Testis (tissue), 2 donors: ENCODE measurements at regions not wholly inside any gene's neighbourhood (a gene's known extent, or its start where the extent isn't known, plus 50 kb on each side); places are given as distances from the start of the nearest gene placed in this dataset.

Source experiments
- DNase-seq: peaks from one replicate; pipeline ENCODE4 v3.0.0-alpha.2; 2019
- H3K27ac ChIP-seq, 2 donors: fragments of 200-600 bp; sonication (generic); one replicate each; pipeline ENCODE4 v1.5.1; 2019
- H3K27me3 ChIP-seq: fragments of 200-600 bp; sonication (generic); one replicate; pipeline ENCODE4 v1.5.1; 2019
- H3K36me3 ChIP-seq: fragments of 200-600 bp; sonication (generic); one replicate; pipeline ENCODE4 v1.5.1; 2017; ENCODE audit warnings: low read depth; ENCODE audit errors: missing control alignments
- H3K4me1 ChIP-seq: fragments of 200-600 bp; sonication (generic); one replicate; pipeline ENCODE4 v1.5.1; 2019
- H3K4me3 ChIP-seq, 2 donors: fragments of 200-600 bp; sonication (generic); one replicate each; pipeline ENCODE4 v1.5.1; 2017 to 2019
- H3K9me3 ChIP-seq: fragments of 200-600 bp; sonication (generic); one replicate; pipeline ENCODE4 v1.5.1; 2017
- CTCF ChIP-seq, 3 experiments: fragments of 450-650 bp in 2 of 3; fragments of 200-600 bp in 1 of 3; sonication (generic) in 1 of 3; IDR thresholded peaks; one replicate each; pipeline ENCODE4 v1.5.1; 2016 to 2019; ENCODE audit warnings: antibody characterized with exemption in 3 of 3, mild to moderate bottlenecking in 2 of 3, moderate library complexity in 1 of 3
- POLR2A ChIP-seq: fragments of 450-650 bp; IDR thresholded peaks from one replicate; pipeline ENCODE4 v1.6.1; 2017; ENCODE audit warnings: antibody characterized with exemption, mild to moderate bottlenecking, moderate library complexity
- WGBS, 2 donors: methylation state at CpG; one replicate each; pipeline ENCODE4 v1.1.5; 2018; 5-methylcytosine and 5-hydroxymethylcytosine counted together
- intact Hi-C: fragments of 100-400 bp; cut with DNase I; formaldehyde crosslinking; loops from one replicate; pipeline ENCODE4 v1.15.1; 2023; ENCODE audit warnings: low total_unique reads

- WGBS, 2 donors: 81 to 85% methylated on average over 2 of the region's 2 CpGs
- DNase-seq: no peak
These were observed 612.1 kb downstream of the TBC1D4 start for GRCh38 chr13:74869846-74870245.

GRCh38 chr13:74868049-74868448, 613.9 kb downstream of the TBC1D4 start:
- intact Hi-C loops: no loop called here
- H3K9me3 ChIP-seq: no peaks in the 10 kb centered on the region
- H3K4me3 ChIP-seq: no peak overlapping the region

More at GRCh38 chr13:74869846-74870245, 612.1 kb downstream of the TBC1D4 start:
- H3K4me1 ChIP-seq: no peaks in the 10 kb centered on the region
- no peaks in the 10 kb centered on the region for H3K9me3 ChIP-seq
- H3K36me3 ChIP-seq: no peaks in the 10 kb centered on the region
- TF ChIP-seq POLR2A (no peak), CTCF (IDR thresholded peaks at IDR 0.05) (no peak)
- no peaks in the 10 kb centered on the region for H3K27me3 ChIP-seq
- no peak overlapping the region for H3K4me3 ChIP-seq
- no peak overlapping the region for H3K27ac ChIP-seq
- intact Hi-C loops: no loop called here

GRCh38 chr13:74867460-74867859, 614.5 kb downstream of the TBC1D4 start:
- no peak for DNase-seq
- H3K4me1 ChIP-seq: no peaks in the 10 kb centered on the region
- H3K4me3 ChIP-seq: no peak overlapping the region
- H3K36me3 ChIP-seq: no peaks in the 10 kb centered on the region
- H3K27me3 ChIP-seq: no peaks in the 10 kb centered on the region
- H3K27ac ChIP-seq: no peak overlapping the region
- TF ChIP-seq POLR2A (no peak), CTCF (IDR thresholded peaks at IDR 0.05) (no peak)
- H3K9me3 ChIP-seq: no peaks in the 10 kb centered on the region
- intact Hi-C loops: no loop called here

More at GRCh38 chr13:74868049-74868448, 613.9 kb downstream of the TBC1D4 start:
- Histone ChIP-seq H3K4me1 (no peaks in the 10 kb centered on the region), H3K27me3 (no peaks in the 10 kb centered on the region), H3K27ac (no peak overlapping the region), H3K36me3 (no peaks in the 10 kb centered on the region)
- TF ChIP-seq POLR2A (no peak), CTCF (IDR thresholded peaks at IDR 0.05) (no peak)
- DNase-seq: no peak

- no peak for DNase-seq
- WGBS, 2 donors: 33 to 44% methylated on average over 1 of the region's 1 CpG
- Histone ChIP-seq H3K36me3 (no peaks in the 10 kb centered on the region), H3K9me3 (no peaks in the 10 kb centered on the region), H3K4me3 (no peak overlapping the region), H3K4me1 (no peaks in the 10 kb centered on the region), H3K27me3 (no peaks in the 10 kb centered on the region), H3K27ac (no peak overlapping the region)
- intact Hi-C loops: no loop called here
- no peak for TF ChIP-seq POLR2A
- TF ChIP-seq CTCF (IDR thresholded peaks at IDR 0.05): no peak
These were observed 615.9 kb downstream of the TBC1D4 start for GRCh38 chr13:74866101-74866500.

GRCh38 chr13:74865656-74866055, 616.3 kb downstream of the TBC1D4 start:
- intact Hi-C loops: no loop called here
- Histone ChIP-seq H3K9me3 (no peaks in the 10 kb centered on the region), H3K4me1 (no peaks in the 10 kb centered on the region), H3K36me3 (no peaks in the 10 kb centered on the region), H3K27me3 (no peaks in the 10 kb centered on the region), H3K4me3 (no peak overlapping the region), H3K27ac (no peak overlapping the region)
- DNase-seq: no peak
- TF ChIP-seq CTCF (IDR thresholded peaks at IDR 0.05) (no peak), POLR2A (no peak)
